SK-N-SH (cell line): ENCODE measurements at regions not wholly inside any gene's neighbourhood (a gene's known extent, or its start where the extent isn't known, plus 50 kb on each side); places are given as distances from the start of the nearest gene placed in this dataset.
"Not testable (repeated sequence)": the region's sequence is repeated elsewhere in the genome, so short reads cannot be mapped to it uniquely, and the experiment has no call there.

Experiments
- CTCF ChIA-PET: fragments of 300-600, 350-600 bp; formaldehyde crosslinking; extraction: SDS; loops from one replicate; lab custom pipeline; 2021; lab: Yijun Ruan, JAX
- POLR2A ChIA-PET: fragments of 350-600 bp; sonication (Branson Sonifier 250); formaldehyde crosslinking; extraction: SDS; loops from one replicate; lab custom pipeline; 2020; ENCODE audit warnings: antibody characterized with exemption, inconsistent platforms; lab: Yijun Ruan, JAX
- DNase-seq: peaks from one replicate; pipeline ENCODE4 v3.0.0; 2012
- H2AFZ ChIP-seq: fragments of 200-600 bp; sonication (generic); 2 replicates; pipeline ENCODE4 v1.8.1; 2016; ENCODE audit warnings: antibody characterized with exemption, mild to moderate bottlenecking, low read depth
- H3F3A ChIP-seq: fragments of 200-600 bp; sonication (generic); replicated peaks from 2 replicates; pipeline ENCODE3; 2016; ENCODE audit warnings: antibody characterized with exemption, mild to moderate bottlenecking; ENCODE audit not compliant: insufficient read depth
- H3K27ac ChIP-seq, 2 experiments: fragments of 200-500 bp in 1 of 2; fragments of 200-600 bp in 1 of 2; sonication (Bioruptor generic) in 1 of 2; sonication (generic), shearing (Covaris generic) in 1 of 2; 2 replicates each; pipeline versions ENCODE4 v1.5.1 to v1.6.1; 2014 to 2016; ENCODE audit warnings: low read depth in 2 of 2, inconsistent platforms in 1 of 2, low read length in 1 of 2, mild to moderate bottlenecking in 1 of 2, mixed read lengths in 1 of 2
- H3K27me3 ChIP-seq: fragments of 200-600 bp; sonication (generic), shearing (Covaris generic); 2 replicates; pipeline ENCODE4 v1.6.1; 2016; ENCODE audit warnings: mixed run types; ENCODE audit not compliant: insufficient read depth
- H3K36me3 ChIP-seq, 2 experiments: fragments of 200-500 bp in 1 of 2; fragments of 200-600 bp in 1 of 2; sonication (Bioruptor generic) in 1 of 2; sonication (generic) in 1 of 2; replicated peaks in 1 of 2; 2 replicates each; pipeline versions ENCODE3 to v1.5.1; 2014 to 2016; ENCODE audit warnings: low read length in 1 of 2, mild to moderate bottlenecking in 1 of 2; ENCODE audit not compliant: insufficient read depth in 2 of 2, control insufficient read depth in 1 of 2
- H3K4me1 ChIP-seq, 2 experiments: fragments of 200-500 bp in 1 of 2; fragments of 200-600 bp in 1 of 2; sonication (Bioruptor generic) in 1 of 2; sonication (generic), shearing (Covaris generic) in 1 of 2; 2 replicates each; pipeline versions ENCODE4 v1.5.1 to v1.6.1; 2014 to 2016; ENCODE audit warnings: low read depth in 1 of 2, low read length in 1 of 2, mixed run types in 1 of 2; ENCODE audit not compliant: insufficient read depth in 2 of 2, control insufficient read depth in 1 of 2
- H3K4me2 ChIP-seq: fragments of 200-600 bp; sonication (generic), shearing (Covaris generic); 2 replicates; pipeline ENCODE4 v1.6.1; 2017; ENCODE audit warnings: mixed run types
- H3K4me3 ChIP-seq, 2 experiments: fragments of 200-500 bp in 1 of 2; fragments of 200-600 bp in 1 of 2; sonication (Bioruptor generic) in 1 of 2; sonication (generic), shearing (Covaris generic) in 1 of 2; 2 replicates each; pipeline versions ENCODE4 v1.5.1 to v1.8.1; 2014 to 2016; ENCODE audit warnings: low read depth in 2 of 2, inconsistent platforms in 1 of 2, low read length in 1 of 2, mild to moderate bottlenecking in 1 of 2, mixed read lengths in 1 of 2, moderate library complexity in 1 of 2
- H3K79me2 ChIP-seq: fragments of 200-600 bp; sonication (generic); 2 replicates; pipeline ENCODE4 v1.8.1; 2017; ENCODE audit warnings: mild to moderate bottlenecking; ENCODE audit not compliant: insufficient read depth
- H3K9ac ChIP-seq: fragments of 200-600 bp; sonication (generic); 2 replicates; pipeline ENCODE4 v1.6.1; 2017; ENCODE audit warnings: mixed run types
- H3K9me2 ChIP-seq: fragments of 200-600 bp; sonication (generic); 2 replicates; pipeline ENCODE4 v1.6.1; 2017; ENCODE audit warnings: mixed run types
- H3K9me3 ChIP-seq: fragments of 200-600 bp; sonication (generic); 2 replicates; pipeline ENCODE4 v1.6.1; 2017; ENCODE audit warnings: mixed run types, mild to moderate bottlenecking, moderate library complexity
- H4K20me1 ChIP-seq: fragments of 200-600 bp; sonication (generic); 2 replicates; pipeline ENCODE4 v1.6.1; 2017; ENCODE audit warnings: mild to moderate bottlenecking, mixed run types; ENCODE audit not compliant: insufficient read depth
- CHD2 ChIP-seq: fragments of 150-350 bp; IDR thresholded peaks from 2 replicates; pipeline ENCODE4 v1.6.1; 2018; ENCODE audit warnings: low read length; ENCODE audit not compliant: partially characterized antibody
- CTCF ChIP-seq: fragments of 200-600 bp; sonication (generic); IDR thresholded peaks from 2 replicates; pipeline ENCODE4 v1.6.1; 2017; ENCODE audit warnings: antibody characterized with exemption, mild to moderate bottlenecking, moderate library complexity
- FOSL2 ChIP-seq: IDR thresholded peaks from 2 replicates; pipeline ENCODE4 v1.4.0; 2012; ENCODE audit warnings: low read depth, mild to moderate bottlenecking, moderate library complexity, borderline replicate concordance
- FOXJ3 ChIP-seq: sonication (generic); formaldehyde crosslinking; IDR thresholded peaks from 2 replicates; pipeline ENCODE4 v1.5.1; 2020; ENCODE audit warnings: mild to moderate bottlenecking, missing genetic modification reagents
- FOXM1 ChIP-seq: IDR thresholded peaks from 2 replicates; pipeline ENCODE4 v1.4.0; 2012; ENCODE audit warnings: low read depth, mild to moderate bottlenecking
- GABPA ChIP-seq: IDR thresholded peaks from 2 replicates; pipeline ENCODE4 v1.4.0; 2012; ENCODE audit warnings: low read depth, mild to moderate bottlenecking
- IRF3 ChIP-seq: fragments of 150-350 bp; IDR thresholded peaks from 2 replicates; pipeline ENCODE4 v1.6.1; 2016; ENCODE audit warnings: mild to moderate bottlenecking, low read depth, low read length
- RXRA ChIP-seq: IDR thresholded peaks from 2 replicates; pipeline ENCODE4 v1.4.0; 2012; ENCODE audit warnings: low read depth, mild to moderate bottlenecking, borderline replicate concordance
- SIN3A ChIP-seq: IDR thresholded peaks from 2 replicates; pipeline ENCODE4 v1.6.1; 2012; ENCODE audit warnings: low read depth, mild to moderate bottlenecking, low read length, moderate library complexity, borderline replicate concordance
- SMC3 ChIP-seq: IDR thresholded peaks from 2 replicates; pipeline ENCODE4 v1.6.1; 2012; ENCODE audit warnings: low read depth, low read length, improper control_type of control experiment
- USF1 ChIP-seq: IDR thresholded peaks from 2 replicates; pipeline ENCODE4 v1.4.0; 2012; ENCODE audit warnings: low read depth, borderline replicate concordance
- YY1 ChIP-seq: IDR thresholded peaks from 2 replicates; pipeline ENCODE4 v1.4.0; 2012; ENCODE audit warnings: low read depth, mild to moderate bottlenecking
- WGBS: methylation state at CpG from one replicate; pipeline ENCODE4 v1.1.6; 2017; ENCODE audit warnings: low lambda C conversion rate; 5-methylcytosine and 5-hydroxymethylcytosine counted together

GRCh38 chr10:21036757-21037156 lies 139.6 kb upstream of the NEBL start:
- Histone ChIP-seq H3K4me1 (no peaks in the 10 kb centered on the region), H3K4me2 (no peak overlapping the region), H3K9me2 (no peaks in the 10 kb centered on the region), H4K20me1 (no peaks in the 10 kb centered on the region), H2AFZ (no peak overlapping the region), H3F3A (no peaks in the 10 kb centered on the region), H3K36me3 (no peaks in the 10 kb centered on the region), H3K9me3 (no peaks in the 10 kb centered on the region), H3K9ac (no peak overlapping the region), H3K27me3 (no peaks in the 10 kb centered on the region), H3K27ac (no peak overlapping the region), H3K79me2 (no peaks in the 10 kb centered on the region), H3K4me3 (no peak overlapping the region)
- TF ChIP-seq SIN3A, result no peak
- TF ChIP-seq RXRA, result no peak
- ChIA-PET CTCF (interaction anchor here (1.2 kb wide), 1 partner anchor 42 kb away, joined by 4 read pairs; no protein-coding TSS in a partner anchor), POLR2A (no interaction called here)
- DNase-seq, result no peak
- 58% methylated on average over 4 of the region's 5 CpGs for WGBS

- 83% methylated on average over 3 of the region's 3 CpGs for WGBS
- H3F3A ChIP-seq, DNase-seq, H3K4me3 ChIP-seq, H3K4me1 ChIP-seq, POLR2A ChIA-PET, H3K27me3 ChIP-seq, H3K79me2 ChIP-seq, H3K9me2 ChIP-seq, H3K4me2 ChIP-seq, H4K20me1 ChIP-seq, H2AFZ ChIP-seq, H3K9ac ChIP-seq, H3K36me3 ChIP-seq, H3K27ac ChIP-seq, H3K9me3 ChIP-seq: not testable (repeated sequence)
- CTCF ChIA-PET, result interaction anchor here (1.2 kb wide), 1 partner anchor 10 kb away, joined by 3 read pairs; no protein-coding TSS in a partner anchor
Observed at GRCh38 chr10:21034770-21035169, 137.7 kb upstream of the NEBL start.

GRCh38 chr10:21034241-21034640 lies 137.1 kb upstream of the NEBL start:
- H3K9me2 ChIP-seq, result no peaks in the 10 kb centered on the region
- no peaks in the 10 kb centered on the region for H3K79me2 ChIP-seq
- H3K4me2 ChIP-seq, result no peak overlapping the region
- no peak overlapping the region for H3K27ac ChIP-seq
- H3K27me3 ChIP-seq, result no peaks in the 10 kb centered on the region
- H4K20me1 ChIP-seq, result no peaks in the 10 kb centered on the region
- POLR2A ChIA-PET, result no interaction called here
- no peak overlapping the region for H3K4me3 ChIP-seq
- TF ChIP-seq FOXM1, result no peak
- TF ChIP-seq GABPA, result no peak
- TF ChIP-seq, all 33 proteins: peak for 0
- no peaks in the 10 kb centered on the region for H3K36me3 ChIP-seq
- H3F3A ChIP-seq, result no peaks in the 10 kb centered on the region
- no peak overlapping the region for H3K9ac ChIP-seq
- no peak overlapping the region for H2AFZ ChIP-seq
- no peak for DNase-seq
- WGBS, result 79% methylated on average over 2 of the region's 2 CpGs
- H3K4me1 ChIP-seq, result no peaks in the 10 kb centered on the region
- CTCF ChIA-PET, result no interaction called here
- no peaks in the 10 kb centered on the region for H3K9me3 ChIP-seq

- H3K36me3 ChIP-seq, result no peaks in the 10 kb centered on the region
- no peaks in the 10 kb centered on the region for H3F3A ChIP-seq
- no peak overlapping the region for H3K4me2 ChIP-seq
- no peaks in the 10 kb centered on the region for H3K4me1 ChIP-seq
- H2AFZ ChIP-seq, result no peak overlapping the region
- H3K27me3 ChIP-seq, result no peaks in the 10 kb centered on the region
- H3K79me2 ChIP-seq, result no peaks in the 10 kb centered on the region
- 64% methylated on average over 12 of the region's 12 CpGs for WGBS
- no peaks in the 10 kb centered on the region for H4K20me1 ChIP-seq
- no peak for DNase-seq
- no peaks in the 10 kb centered on the region for H3K9me3 ChIP-seq
- H3K27ac ChIP-seq, result no peak overlapping the region
- H3K9ac ChIP-seq, result no peak overlapping the region
- CTCF ChIA-PET, result interaction anchor here (0.6 to 2.1 kb wide), 2 partner anchors 10 to 53 kb away, joined by 3 to 8 read pairs; no protein-coding TSS in a partner anchor
- no peaks in the 10 kb centered on the region for H3K9me2 ChIP-seq
- no peak overlapping the region for H3K4me3 ChIP-seq
- POLR2A ChIA-PET, result no interaction called here
- TF ChIP-seq SIN3A (no peak), FOXJ3 (CRISPR knock-in tag) (no peak), IRF3 (no peak), FOSL2 (no peak), CTCF (no peak), SMC3 (no peak), CHD2 (no peak), USF1 (no peak), YY1 (no peak)
Observed at GRCh38 chr10:21032587-21033319, 135.6 kb upstream of the NEBL start.
